ENCODE measurements at regions not wholly inside any gene's neighbourhood (a gene's known extent, or its start where the extent isn't known, plus 50 kb on each side); places are given as distances from the start of the nearest gene placed in this dataset.
"Not testable (repeated sequence)": the region's sequence is repeated elsewhere in the genome, so short reads cannot be mapped to it uniquely, and the experiment has no call there.

- DNase-seq (ENCODE audit: low spot score) = no peak
Measured at GRCh38 chr12:90829044-90829443, 125.9 kb downstream of the CCER1 start.

GRCh38 chr12:90828621-90829020 lies 126.4 kb downstream of the CCER1 start:
- DNase-seq (ENCODE audit: low spot score) = no peak

- DNase-seq (ENCODE audit: low spot score) = no peak
Measured at GRCh38 chr12:90827567-90827966, 127.4 kb downstream of the CCER1 start.

GRCh38 chr12:90826036-90826435 lies 128.9 kb downstream of the CCER1 start:
- no peak for DNase-seq (ENCODE audit: low spot score)

GRCh38 chr12:90823859-90824258 lies 131.1 kb downstream of the CCER1 start:
- no peak for DNase-seq (ENCODE audit: low spot score)

GRCh38 chr12:90819709-90820108 lies 135.3 kb downstream of the CCER1 start:
- no peak for DNase-seq (ENCODE audit: low spot score)

- no peak for DNase-seq (ENCODE audit: low spot score)
Measured at GRCh38 chr12:90816353-90817089, 138.5 kb downstream of the CCER1 start.

GRCh38 chr12:90809940-90810339 lies 145.0 kb downstream of the CCER1 start:
- no peak for DNase-seq (ENCODE audit: low spot score)

GRCh38 chr12:90808568-90808967 lies 146.4 kb downstream of the CCER1 start:
- DNase-seq (ENCODE audit: low spot score) = no peak

GRCh38 chr12:90802727-90803126 lies 152.2 kb downstream of the CCER1 start:
- no peak for DNase-seq (ENCODE audit: low spot score)

GRCh38 chr12:90801776-90802175 lies 153.2 kb downstream of the CCER1 start:
- peak; percentile 59 for DNase-seq (ENCODE audit: low spot score)

- DNase-seq (ENCODE audit: low spot score) = no peak
Measured at GRCh38 chr12:90794212-90794611, 160.8 kb downstream of the CCER1 start.

GRCh38 chr12:90792718-90793117 lies 162.3 kb downstream of the CCER1 start:
- not testable (repeated sequence) for DNase-seq (ENCODE audit: low spot score)

- DNase-seq (ENCODE audit: low spot score) = no peak
Measured at GRCh38 chr12:90791445-90791844, 163.5 kb downstream of the CCER1 start.

GRCh38 chr12:90790747-90791146 lies 164.2 kb downstream of the CCER1 start:
- DNase-seq (ENCODE audit: low spot score) = no peak

GRCh38 chr12:90773491-90773890 lies 181.5 kb downstream of the CCER1 start:
- DNase-seq (ENCODE audit: low spot score) = peak; percentile 2

GRCh38 chr12:90770861-90771260 lies 184.1 kb downstream of the CCER1 start:
- no peak for DNase-seq (ENCODE audit: low spot score)

GRCh38 chr12:90757957-90758356 lies 197.0 kb downstream of the CCER1 start:
- no peak for DNase-seq (ENCODE audit: low spot score)

- DNase-seq (ENCODE audit: low spot score) = no peak
Measured at GRCh38 chr12:90745211-90745610, 209.8 kb downstream of the CCER1 start.

GRCh38 chr12:90741611-90742010 lies 213.4 kb downstream of the CCER1 start:
- peak; percentile 4 for DNase-seq (ENCODE audit: low spot score)

- DNase-seq (ENCODE audit: low spot score) = no peak
Measured at GRCh38 chr12:90729736-90730135, 225.2 kb downstream of the CCER1 start.

GRCh38 chr12:90712671-90713070 lies 242.3 kb downstream of the CCER1 start:
- DNase-seq (ENCODE audit: low spot score) = peak; percentile 6

GRCh38 chr12:90710711-90711110 lies 244.3 kb downstream of the CCER1 start:
- no peak for DNase-seq (ENCODE audit: low spot score)

- DNase-seq (ENCODE audit: low spot score) = no peak
Measured at GRCh38 chr12:90706036-90706435, 248.9 kb downstream of the CCER1 start.
